SKM-1 treated with dmso at 0.1 percent for 144 hours (cell line): ENCODE measurements at regions not wholly inside any gene's neighbourhood (a gene's known extent, or its start where the extent isn't known, plus 50 kb on each side); places are given as distances from the start of the nearest gene placed in this dataset.
"Not testable (repeated sequence)": the region's sequence is repeated elsewhere in the genome, so short reads cannot be mapped to it uniquely, and the experiment has no call there.

ENCODE experiments used
- DNase-seq: peaks from one replicate; lab custom pipeline; 2025; ENCODE audit not compliant: unreplicated experiment; lab: John Stamatoyannopoulos, UW

DNA sequence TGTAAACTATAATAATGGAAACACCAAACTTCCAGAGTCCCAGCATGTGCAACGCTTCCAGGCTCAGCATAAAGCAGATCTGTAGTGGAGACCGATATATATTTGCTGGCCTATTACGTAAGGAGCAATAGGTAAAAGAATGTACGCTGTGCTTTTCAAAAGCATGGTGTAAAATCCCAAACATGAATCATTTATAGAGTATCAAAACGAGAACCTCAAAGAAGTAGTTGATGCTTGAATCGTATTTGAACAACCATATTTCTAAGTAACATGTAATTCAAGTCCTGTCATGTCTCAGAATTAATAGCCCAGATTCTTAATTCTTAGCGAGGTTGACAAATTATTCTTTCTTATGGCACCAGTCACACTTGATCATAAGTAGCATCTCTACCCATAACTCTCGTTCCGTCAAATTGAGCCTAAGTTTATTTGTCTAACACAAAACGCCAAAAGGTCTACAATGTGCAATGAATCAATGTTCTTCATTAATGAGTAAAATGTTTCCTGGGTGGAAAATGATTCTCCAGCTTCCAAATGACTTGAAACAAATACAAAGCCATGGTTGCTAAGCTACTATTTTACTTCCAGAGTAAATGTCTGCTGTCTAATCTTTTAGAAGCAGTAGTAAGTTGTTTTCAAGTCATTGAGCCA, 811.5 kb upstream of the FRG1 start:
- no peak for DNase-seq

DNA sequence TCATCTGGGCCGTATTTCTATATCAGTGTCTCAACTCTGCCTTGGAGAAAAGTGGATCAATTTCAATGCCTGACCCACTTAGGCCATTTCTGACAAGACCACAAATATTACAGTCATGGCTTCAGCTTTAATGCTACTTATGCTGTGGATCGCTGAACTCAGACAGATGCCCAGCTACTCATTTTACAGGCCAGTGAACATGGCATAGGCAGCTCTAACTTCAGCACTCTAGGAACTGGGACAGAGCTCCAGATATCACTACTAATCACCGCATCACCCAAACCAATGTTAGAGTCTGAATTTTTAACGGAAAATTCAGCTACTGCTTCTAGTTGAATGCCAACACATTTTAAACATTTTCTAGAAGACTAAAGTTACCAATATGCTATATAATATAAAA, 809.6 kb upstream of the FRG1 start:
- no peak for DNase-seq

DNA sequence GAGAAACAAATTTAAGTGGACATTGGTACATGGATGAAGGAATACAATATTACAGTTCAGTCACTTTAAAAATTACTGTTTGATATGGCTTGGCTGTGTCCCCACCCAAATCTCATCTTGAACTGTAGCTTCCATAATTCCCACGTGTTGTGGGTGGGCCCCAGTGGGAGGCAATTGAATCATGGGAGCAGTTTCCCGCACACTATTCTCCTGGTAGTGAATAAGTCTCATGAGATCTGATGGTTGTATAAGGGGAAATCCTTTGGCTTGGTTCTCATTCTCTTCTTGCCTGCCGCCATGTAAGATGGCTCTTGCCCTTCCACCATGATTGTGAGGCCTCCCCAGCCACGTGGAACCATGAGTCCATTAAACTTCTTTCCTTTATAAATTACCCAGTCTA, 804.2 kb upstream of the FRG1 start:
- no peak for DNase-seq

DNA sequence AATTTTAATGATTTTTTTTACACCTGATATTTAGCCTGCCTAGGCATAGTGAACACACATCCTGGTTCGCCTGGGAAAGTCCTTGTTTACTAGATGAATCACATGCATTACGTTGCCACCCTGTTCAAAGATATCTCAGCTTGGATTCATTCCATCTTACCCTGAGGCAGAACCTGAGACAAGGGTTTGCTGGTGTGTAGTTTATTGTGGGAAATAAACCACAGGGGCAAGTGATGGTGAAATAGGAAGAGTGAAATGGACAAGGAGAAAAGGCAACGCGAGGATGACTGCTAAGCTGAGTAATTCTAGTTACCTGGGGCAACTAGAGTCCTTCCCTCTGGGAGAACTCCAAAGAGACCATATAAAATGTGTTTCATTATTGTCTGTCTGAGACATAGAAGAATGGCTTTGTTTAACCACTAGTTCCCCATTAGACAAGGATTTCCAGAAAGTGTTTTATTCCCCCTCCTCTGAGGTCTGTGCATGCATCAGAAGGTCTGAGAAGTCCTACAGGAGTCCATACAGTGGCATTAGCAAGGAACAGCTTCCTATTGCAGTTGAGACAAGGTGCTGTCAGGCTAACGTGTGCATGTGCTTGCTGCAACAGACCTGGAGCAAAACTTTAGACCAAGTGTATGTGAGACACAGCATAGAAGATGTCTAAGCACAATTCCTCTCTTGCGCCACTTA, 797.3 kb upstream of the FRG1 start:
- DNase-seq: no peak

DNA sequence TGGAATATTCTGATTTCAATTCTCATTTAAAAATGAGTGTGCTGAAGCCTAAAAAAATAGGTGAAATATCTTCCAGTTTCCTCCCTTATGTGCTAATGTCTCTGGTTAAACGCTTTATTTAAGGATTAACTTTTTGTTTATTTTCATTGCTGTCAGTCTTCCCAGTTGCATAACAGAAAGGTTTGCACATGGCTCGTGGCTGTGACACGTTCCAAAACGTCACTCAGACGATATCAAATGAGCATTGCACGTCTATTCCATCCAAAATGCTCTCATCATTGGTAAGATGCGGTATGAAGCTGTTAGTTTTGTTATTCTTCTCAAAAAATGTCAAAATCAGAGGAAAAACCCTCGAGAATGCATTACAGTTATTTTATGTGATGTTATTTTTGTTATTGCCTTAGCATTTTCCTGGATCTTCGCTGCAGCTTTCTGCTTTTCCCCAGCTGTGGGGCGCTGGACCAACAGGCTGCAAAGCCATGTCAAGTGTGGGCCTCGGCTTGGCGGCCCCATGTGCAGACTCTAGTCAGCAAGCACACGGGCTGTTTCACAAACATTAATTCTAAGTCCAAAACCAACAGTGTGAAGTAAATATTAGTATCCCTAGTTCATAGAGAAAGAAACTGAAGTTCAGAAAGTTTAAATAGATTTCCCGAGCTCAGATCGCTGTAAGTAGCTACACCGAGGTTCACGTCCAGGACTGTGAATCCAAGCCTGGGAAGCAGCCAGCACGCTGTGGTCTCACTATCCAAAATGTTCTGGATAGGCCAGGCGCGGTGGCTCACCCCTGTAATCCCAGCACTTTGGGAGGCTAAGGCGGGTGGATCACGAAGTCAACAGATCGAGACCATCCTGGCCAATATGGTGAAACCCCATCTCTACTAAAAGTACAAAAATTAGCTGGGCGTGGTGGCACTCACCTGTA, 793.4 kb upstream of the FRG1 start:
- no peak for DNase-seq

DNA sequence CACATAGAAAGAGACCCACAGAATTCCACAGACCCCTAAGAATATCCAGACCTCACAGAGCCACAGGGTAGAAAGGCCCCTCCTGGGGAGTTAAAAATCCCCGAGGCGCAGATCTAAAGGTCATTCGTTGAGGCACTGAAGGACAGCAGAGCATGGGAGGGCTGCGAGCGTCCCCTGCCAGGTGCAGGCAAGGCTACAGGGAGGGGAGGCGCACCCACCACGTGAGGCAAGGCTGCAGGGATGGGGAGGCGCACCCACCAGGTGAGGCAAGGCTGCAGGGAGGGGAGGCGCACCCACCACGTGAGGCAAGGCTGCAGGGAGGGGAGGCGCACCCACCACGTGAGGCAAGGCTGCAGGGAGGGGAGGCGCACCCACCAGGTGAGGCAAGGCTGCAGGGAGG, 785.6 kb upstream of the FRG1 start:
- DNase-seq: not testable (repeated sequence)

DNA sequence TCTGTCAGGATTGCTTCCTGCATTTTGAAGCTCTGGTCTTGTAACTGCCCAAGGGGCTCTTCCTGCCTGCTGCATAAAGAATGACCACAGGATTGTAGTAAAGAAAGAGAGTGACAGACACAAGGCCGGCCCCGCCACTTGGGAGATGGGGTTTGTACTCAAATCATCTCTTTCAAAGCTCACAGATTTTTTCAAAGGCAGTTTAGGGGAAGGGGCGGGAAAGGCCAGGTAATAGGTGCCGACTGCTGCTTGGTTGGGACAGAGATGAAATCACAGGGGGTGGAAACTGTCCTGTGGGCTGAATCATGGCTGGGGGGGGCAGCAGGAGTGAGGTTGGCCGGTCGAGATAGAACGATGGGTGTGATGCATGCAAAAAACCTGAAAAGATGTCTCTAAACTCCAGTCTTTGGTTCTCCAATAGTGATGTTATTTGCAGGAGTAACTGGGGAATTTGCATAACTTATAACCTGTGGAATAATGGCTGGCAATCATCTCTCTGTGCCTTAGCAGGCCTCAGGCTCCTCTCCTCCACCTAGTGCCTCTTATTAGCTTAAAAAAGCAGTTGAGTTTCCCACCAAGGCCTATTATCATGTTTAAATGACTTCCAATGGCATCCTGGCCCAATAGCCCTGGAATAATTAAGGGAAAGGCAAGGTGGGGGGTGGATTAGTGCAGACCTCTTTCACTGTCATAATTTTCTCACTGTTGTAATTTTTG, 778.4 kb upstream of the FRG1 start:
- no peak for DNase-seq

DNA sequence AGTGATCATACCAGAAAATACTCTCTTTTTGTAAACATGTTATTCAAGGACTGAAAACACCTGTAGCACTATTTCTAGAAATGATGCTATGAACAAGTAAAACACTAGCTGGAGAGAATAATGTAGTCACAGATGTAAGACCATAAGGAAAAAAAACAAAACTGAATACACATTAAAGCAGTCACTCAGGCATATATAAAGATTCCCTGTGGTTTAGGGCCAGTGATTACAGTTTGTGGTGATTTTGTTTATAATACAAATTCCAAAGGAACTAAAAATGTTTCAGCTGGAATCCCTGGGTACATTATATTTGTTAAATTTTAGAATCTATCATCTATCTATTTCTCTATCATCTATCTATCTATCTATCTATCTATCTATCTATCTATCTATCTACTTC, 777.8 kb upstream of the FRG1 start:
- DNase-seq: no peak

DNA sequence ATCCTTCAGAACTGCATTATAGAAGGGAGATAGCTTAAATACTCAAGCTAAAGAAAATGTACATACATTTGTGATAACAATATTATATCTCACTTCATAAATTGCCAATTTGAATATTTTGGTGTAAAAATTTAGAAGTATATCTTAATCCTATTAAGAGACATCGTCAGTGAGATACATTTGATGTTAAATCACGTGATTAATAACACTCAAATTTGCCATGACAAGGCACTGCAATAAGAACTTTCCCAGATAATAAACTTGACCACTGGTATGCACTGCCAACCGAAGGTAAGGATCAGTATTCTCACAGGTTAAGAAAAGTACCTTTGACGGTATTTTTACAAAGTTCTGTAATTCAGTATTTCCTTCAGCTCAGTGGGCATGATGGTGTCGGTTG, 764.7 kb upstream of the FRG1 start:
- DNase-seq: no peak

DNA sequence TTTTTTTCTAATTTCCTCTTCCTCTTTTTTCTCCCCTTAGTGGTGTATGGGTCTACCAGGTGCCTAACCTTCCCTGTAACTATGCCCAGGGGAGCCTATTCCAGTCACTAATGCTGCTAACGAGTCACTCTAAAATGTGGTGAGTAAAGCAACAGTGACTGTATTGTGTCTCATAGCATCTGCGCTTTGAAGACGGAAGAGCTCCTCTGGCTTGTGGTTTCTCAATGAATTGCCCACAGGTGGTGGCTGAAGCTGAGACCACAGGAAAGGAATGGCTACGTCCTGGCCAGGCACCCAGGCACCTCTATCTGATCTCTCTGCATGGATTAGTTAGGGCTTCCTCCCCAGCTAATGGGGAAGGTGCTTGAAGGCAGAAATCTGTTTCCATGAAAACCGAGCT, 763.5 kb upstream of the FRG1 start:
- no peak for DNase-seq

DNA sequence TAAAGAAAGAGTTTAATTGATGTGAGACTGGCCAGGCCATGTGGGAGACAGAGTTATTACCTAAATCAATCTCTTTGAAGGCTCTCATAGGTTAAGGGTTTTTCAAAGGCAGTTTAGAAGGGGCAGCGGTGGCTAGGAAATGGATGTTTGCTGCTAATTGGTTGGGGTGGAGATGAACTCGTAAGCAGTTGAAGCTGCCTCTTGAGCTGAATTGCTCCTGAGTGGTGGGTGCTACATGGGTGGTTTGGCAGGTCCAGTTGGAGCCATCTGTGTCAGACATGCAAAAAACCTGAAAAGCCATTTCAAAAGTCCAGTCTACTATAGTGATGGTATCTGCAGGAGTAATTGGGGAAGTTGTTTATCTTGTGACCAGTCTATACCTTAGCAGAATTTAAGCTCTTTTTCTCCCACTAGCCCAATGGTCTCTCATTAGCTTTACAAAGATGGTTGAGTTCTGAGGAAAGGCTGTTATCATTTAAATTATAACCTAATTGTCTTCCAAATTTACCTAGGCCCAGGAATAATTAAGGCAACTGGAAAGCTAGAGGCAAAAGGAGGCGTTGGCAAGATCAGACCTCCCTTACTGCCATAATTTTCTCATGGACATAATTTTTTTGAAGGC, 762.4 kb upstream of the FRG1 start:
- DNase-seq: no peak

DNA sequence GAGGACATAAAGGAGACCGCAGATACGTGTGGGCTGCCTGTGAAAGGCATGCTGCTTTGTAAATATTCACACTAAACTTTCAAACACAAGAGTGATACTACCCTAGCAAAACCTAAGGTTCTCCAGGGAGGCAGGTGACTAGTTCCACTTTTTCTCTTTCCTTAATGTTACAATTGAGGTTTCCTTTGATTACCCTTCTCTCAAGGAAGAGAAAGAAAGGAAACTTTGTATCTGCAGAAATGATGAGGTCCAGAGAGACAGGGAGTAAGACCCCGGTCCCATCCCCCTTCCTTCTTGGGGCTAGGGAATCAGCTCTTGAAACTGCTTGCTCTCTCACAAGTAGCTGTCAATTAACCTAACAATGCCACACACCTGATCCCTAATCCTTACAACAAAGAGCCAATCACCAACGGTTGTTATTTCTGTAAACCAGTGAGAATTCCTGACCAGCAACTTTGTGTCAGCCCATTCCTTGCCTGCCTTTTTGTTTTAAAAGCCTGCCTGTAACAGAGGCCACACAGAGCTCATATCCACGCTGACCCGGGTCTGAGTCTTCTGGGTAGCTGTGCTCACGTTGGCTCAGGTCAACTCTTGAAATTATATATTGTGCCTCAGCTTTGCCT, 754.8 kb upstream of the FRG1 start:
- DNase-seq: no peak

DNA sequence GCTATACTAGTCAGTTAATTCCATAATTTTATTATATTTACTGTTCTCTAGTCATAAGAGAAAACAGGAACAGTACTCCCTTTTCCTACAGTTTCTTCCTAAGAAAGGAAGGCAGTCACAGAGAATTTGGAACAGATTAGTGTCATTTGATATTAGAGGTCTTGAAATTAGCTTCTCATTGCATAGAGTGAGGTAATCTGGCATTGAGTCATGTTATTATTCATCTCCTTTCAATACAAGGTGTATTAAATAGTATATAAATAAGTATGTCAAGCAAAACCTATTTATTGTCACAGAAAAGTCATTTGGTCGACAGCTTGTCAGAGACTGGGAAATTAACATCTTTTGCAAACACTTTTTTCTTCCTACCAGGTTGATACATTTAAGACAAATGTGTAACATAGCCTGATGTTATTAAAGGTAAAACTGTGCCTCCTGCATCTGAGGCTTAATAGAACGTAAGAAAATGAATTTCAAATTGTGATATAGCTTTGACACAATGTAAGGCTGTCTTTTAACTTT, 753.1 kb upstream of the FRG1 start:
- DNase-seq: no peak

DNA sequence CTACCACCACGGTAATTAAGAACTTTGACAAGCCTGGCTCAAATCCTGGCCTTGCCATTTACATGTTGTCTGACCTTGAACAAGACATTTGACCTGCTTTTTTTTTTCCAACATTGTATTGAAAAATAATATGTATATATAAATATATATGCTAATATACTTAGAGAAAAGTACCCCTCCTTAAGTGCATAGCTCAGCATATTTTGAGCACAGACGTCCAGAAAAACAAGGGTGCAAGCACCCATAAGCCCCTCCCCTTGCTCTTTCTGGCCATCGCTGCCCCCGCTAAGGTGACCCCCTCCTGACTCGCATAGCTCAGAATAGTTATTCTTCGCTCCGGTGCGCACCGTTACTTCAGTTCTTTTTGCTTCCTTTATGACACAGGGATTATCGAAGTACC, 742.0 kb upstream of the FRG1 start:
- no peak for DNase-seq

DNA sequence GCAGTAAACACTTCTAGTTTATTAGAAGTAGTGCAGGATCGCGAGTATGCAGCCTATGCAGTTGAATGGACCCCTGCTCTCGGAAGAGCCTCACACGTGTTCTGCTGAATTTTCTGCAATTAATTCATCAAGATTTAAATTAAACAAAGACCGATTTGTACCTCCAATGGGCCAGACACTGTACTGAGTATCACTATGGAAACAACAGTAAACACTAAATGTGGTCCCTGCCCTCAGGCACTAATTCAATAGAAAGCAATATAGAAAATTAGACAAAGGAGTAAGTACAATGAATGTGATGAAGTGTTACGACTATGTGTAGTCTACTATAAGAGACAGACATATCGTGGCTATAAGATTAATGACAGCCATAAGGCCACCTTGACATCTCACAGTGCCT, 740.3 kb upstream of the FRG1 start:
- DNase-seq: no peak

DNA sequence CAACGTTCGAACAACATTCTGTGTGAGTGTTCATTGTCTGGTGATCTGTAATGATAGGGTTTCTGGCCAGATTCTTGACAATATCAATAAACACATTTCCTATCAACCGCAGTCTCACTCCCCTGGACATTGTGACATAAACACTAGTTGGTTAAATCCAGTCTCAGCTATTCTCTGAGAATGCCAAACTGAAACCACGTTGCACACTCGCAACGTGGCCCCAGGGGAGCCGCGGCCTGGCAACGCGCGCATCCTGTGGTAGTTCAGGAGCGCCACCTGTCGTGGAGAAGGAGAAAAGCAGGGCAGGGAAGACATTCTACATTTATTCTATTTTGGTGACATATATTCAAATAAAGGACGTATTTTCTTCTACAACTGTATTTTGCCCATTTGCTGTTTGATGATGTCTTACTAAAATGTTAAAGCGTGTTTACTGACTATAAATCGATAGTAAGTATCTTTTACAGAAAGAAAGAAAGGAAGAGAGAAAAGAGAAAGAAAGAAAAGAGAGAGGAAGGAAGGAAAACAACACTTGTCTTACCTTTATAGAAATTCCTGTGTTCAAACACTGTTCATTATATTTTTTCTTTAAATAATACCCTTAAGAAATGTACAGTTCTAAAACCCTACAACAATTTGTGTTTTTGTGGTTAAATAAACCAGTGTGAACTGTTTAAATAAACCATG, 738.3 kb upstream of the FRG1 start:
- peak; percentile 45 for DNase-seq

DNA sequence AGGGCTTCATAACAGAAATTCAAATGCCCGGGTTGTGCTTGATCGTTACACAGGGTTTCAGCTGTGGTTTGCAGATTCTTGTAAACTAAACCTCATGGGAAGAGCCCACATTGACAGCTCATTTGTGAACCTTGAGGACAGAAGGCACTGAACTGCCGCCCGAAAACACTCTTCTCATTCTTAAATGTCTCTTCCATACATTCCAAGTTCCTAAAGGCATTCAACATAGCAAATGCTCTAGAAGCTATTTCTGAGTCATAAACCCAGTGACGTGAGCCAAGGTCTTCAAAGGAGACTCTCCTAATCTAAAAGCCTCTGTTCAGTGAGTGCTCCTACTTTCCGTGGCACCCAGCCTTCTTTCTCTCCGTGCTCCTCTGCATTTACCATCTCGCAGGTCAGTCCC, 737.8 kb upstream of the FRG1 start:
- DNase-seq: no peak

DNA sequence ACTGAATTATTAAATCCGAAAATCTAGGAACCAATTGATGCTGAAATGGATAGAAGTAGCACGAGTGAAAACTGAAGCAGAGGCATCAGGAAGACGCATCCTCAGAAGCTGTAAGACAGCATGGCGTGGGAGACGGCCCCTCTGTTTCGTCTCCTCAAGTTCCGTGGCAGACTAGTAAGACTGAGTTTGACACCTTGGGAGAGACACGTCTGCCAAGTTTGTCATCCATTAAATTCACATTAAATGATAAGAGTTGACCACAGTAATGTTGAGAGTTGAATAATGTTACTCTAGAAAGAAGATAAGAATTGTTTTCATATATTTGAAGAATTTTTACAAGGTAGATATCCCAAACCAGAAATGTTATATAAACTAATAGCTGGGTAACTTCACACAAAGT, 736.1 kb upstream of the FRG1 start:
- no peak for DNase-seq

DNA sequence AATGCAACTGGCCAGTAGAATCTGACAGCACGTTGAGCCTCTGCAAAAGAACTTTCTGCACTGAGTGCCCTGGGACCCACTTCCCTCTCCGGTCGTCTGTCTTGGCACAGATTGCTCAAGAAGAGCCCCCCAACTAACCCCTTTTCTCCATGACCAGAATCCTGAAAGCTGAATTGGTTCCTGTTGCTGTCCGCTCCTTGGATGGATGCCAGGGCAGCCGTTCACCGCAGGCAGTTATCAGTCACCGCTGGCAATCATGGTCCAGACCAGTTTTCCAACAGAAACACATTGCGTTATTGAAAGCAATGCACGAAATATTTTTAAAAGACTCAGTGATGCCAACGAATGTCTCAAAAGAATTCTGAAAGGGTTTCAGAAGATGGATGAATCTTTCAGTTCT, 733.7 kb upstream of the FRG1 start:
- DNase-seq: no peak

DNA sequence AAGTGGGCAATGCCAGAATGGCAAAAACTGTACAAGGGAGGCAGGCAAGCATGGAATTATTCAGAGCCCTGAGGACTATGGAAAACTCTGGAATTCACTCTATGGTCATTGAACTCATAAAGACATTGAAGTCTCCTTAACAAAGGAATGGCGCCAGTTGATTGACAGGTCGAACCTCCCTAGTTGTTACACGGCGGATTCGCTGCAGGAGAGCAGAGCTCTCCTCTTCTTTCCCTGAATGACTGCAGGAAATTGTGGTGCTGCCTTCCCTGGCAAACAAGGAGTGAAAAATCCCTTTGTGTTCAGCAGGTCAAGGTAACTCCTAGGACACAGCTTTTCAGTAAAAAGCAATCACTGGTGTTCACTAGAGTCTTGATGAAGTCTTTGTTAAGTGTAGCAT, 732.8 kb upstream of the FRG1 start:
- DNase-seq: no peak
